ENCODE measurements at regions not wholly inside any gene's neighbourhood (a gene's known extent, or its start where the extent isn't known, plus 50 kb on each side); places are given as distances from the start of the nearest gene placed in this dataset.

GRCh38 chr4:12961713-12962112 is 522.4 kb downstream of the RAB28 start:
- TF ChIP-seq CTCF (IDR thresholded peaks at IDR 0.05): no peak
- TF ChIP-seq POLR2AphosphoS5 (IDR thresholded peaks at IDR 0.05): no peak
